ENCODE measurements at regions not wholly inside any gene's neighbourhood (a gene's known extent, or its start where the extent isn't known, plus 50 kb on each side); places are given as distances from the start of the nearest gene placed in this dataset.

DNA sequence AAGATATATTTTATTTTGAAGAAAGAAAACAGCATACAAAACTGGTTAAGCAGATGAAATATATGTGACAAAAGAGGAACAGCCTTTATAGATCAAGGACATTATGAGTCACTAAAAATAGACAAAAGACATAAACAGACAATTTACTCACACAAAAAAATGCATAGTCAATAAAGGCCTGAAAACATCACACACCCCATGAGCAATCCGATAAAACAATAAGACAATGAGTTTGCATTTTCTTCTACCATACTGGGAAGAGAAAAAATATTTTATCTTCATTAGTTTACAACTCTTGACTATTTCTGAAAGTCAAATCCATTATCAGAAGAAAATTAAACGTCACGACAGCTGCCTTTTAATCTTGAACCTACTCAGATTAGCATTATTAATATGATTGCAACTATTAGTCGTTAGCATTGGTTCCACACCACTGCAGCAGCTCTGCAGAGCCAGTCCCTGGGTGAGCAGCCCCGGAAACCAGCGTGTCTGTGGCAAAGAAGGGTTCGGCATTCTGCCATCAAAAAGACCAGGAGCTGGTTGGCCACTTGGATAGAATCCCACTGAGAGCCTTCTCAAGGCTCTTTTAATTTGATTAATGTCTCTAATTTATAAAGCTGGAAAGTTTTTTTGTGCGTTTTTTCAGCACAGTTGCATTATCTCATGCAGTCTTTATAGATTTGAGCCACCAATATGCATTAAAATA, 305.4 kb upstream of the SHH start:
- no peak for DNase-seq
- in situ Hi-C loops (cut with HindIII; ENCODE audit: low pct_ligation_motif_present, low pct_unique_long_range_greater_than_20kb, low sequenced_read_pairs), result no loop called here

- no peak for DNase-seq
- in situ Hi-C loops (cut with HindIII; ENCODE audit: low pct_ligation_motif_present, low pct_unique_long_range_greater_than_20kb, low sequenced_read_pairs), result no loop called here
These were observed 304.4 kb upstream of the SHH start for GRCh38 chr7:156116514-156117215.

DNA sequence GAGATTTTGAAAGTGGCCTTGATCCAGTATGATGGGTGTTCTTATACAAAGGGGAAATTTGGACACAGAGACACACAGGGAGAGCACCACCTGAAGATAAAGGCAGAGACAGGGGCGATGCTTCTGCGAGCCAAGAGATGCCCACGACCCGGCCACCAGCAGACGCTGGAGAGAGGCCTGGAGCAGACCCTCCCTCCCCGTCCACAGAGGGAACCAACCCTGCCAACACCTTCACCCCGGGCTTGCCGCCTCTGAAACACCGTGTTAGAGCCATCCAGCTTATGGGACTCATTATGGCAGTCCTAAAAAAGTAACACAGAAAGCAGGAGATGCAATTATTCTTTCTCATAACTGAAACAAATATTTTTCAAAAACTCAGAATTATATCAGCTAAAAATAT, 303.3 kb upstream of the SHH start:
- no peak for DNase-seq
- in situ Hi-C loops (cut with HindIII; ENCODE audit: low pct_ligation_motif_present, low pct_unique_long_range_greater_than_20kb, low sequenced_read_pairs), result no loop called here

- in situ Hi-C loops (cut with HindIII; ENCODE audit: low pct_ligation_motif_present, low pct_unique_long_range_greater_than_20kb, low sequenced_read_pairs), result no loop called here
- no peak for DNase-seq
These were observed 301.5 kb upstream of the SHH start for GRCh38 chr7:156113731-156114130.

DNA sequence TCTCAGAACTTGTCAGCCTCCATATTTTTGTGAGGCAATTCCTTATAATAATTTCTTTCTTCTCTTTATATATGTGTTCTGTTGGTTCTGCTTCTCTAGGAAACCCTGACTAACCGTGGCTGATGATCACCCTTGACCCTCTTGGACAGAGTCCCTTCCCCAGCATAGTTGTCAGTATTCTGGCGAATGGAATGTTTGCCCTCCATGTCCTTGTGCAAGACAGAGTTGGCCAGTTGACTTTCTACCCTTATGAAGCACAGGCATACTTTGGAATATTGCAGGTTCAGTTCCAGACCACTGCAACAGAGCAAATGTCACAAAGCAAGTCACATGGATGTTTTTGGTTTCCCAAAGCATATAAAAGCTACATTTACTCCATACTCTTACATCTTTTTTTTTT, 297.7 kb upstream of the SHH start:
- in situ Hi-C loops (cut with HindIII; ENCODE audit: low pct_ligation_motif_present, low pct_unique_long_range_greater_than_20kb, low sequenced_read_pairs), result no loop called here
- DNase-seq, result no peak

- in situ Hi-C loops (cut with HindIII; ENCODE audit: low pct_ligation_motif_present, low pct_unique_long_range_greater_than_20kb, low sequenced_read_pairs), result no loop called here
- no peak for DNase-seq
These were observed 296.8 kb upstream of the SHH start for GRCh38 chr7:156109076-156109475.

DNA sequence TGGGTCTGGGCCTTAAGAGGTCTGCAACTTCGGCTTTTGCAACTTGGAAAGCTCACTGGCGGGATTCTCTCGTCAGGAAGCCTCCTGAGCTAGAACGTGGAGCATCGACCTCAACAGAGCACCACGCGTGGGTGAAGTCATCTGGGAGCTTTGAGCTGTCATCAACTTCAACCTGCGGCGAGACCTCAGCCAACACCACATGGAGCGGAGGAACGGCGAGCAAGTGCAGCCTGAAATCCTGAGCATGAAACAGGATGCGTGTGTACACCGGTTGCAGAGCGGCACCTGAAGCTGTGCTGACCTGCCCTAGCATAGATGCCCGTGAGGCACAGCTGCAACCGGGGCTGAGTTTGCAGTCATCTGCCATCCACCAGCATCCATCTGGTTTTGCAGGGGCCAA, 295.7 kb upstream of the SHH start:
- no peak for DNase-seq
- in situ Hi-C loops (cut with HindIII; ENCODE audit: low pct_ligation_motif_present, low pct_unique_long_range_greater_than_20kb, low sequenced_read_pairs), result no loop called here

DNA sequence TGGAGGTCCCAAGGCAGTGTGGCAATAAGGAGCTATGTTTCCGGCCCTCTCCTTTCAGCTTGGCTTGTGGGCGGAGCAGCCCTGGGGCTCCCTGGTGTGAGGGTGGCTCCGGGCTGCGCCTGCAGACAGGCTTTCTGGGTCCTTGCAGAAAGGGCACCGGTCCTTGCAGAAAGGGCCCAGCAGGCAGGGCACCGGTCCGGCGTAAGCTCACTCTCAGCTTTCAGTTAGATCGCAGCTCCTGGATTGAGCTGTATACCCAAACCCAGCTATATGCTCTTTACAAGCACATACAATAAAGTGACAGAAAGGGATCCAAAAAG, 293.8 kb upstream of the SHH start:
- DNase-seq, result no peak
- in situ Hi-C loops (cut with HindIII; ENCODE audit: low pct_ligation_motif_present, low pct_unique_long_range_greater_than_20kb, low sequenced_read_pairs), result no loop called here

GRCh38 chr7:156105337-156106106, 293.3 kb upstream of the SHH start:
- in situ Hi-C loops (cut with HindIII; ENCODE audit: low pct_ligation_motif_present, low pct_unique_long_range_greater_than_20kb, low sequenced_read_pairs), result no loop called here
- DNase-seq, result no peak

- in situ Hi-C loops (cut with HindIII; ENCODE audit: low pct_ligation_motif_present, low pct_unique_long_range_greater_than_20kb, low sequenced_read_pairs), result no loop called here
- DNase-seq, result no peak
These were observed 292.5 kb upstream of the SHH start for GRCh38 chr7:156104501-156105336.

- no peak for DNase-seq
- in situ Hi-C loops (cut with HindIII; ENCODE audit: low pct_ligation_motif_present, low pct_unique_long_range_greater_than_20kb, low sequenced_read_pairs), result no loop called here
These were observed 290.0 kb upstream of the SHH start for GRCh38 chr7:156102267-156102666.

DNA sequence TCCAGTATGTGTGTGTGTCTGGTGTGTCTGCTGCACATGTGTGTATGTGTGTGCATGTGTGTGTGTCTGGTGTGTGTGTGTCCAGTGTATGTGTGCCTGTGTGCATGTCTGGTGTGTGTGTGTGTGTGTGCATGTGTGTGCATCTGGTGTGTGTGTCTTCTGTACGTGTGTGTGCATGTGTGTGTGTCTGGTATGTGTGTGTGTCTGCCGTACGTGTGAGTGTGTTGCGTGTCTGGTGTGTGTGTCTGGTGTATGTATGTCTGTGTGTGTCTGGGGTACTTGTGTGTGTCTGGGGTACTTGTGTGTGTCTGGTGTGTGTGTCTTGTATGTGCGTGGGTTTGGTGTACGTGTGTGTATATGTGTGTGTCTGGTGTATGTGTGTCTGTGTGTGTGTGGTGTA, 289.1 kb upstream of the SHH start:
- no peak for DNase-seq
- in situ Hi-C loops (cut with HindIII; ENCODE audit: low pct_ligation_motif_present, low pct_unique_long_range_greater_than_20kb, low sequenced_read_pairs), result no loop called here

- in situ Hi-C loops (cut with HindIII; ENCODE audit: low pct_ligation_motif_present, low pct_unique_long_range_greater_than_20kb, low sequenced_read_pairs), result no loop called here
- no peak for DNase-seq
These were observed 287.8 kb upstream of the SHH start for GRCh38 chr7:156100086-156100485.

- in situ Hi-C loops (cut with HindIII; ENCODE audit: low pct_ligation_motif_present, low pct_unique_long_range_greater_than_20kb, low sequenced_read_pairs), result no loop called here
- DNase-seq, result no peak
These were observed 286.8 kb upstream of the SHH start for GRCh38 chr7:156099085-156099484.

- in situ Hi-C loops (cut with HindIII; ENCODE audit: low pct_ligation_motif_present, low pct_unique_long_range_greater_than_20kb, low sequenced_read_pairs), result no loop called here
- DNase-seq, result no peak
These were observed 284.7 kb upstream of the SHH start for GRCh38 chr7:156096771-156097538.

DNA sequence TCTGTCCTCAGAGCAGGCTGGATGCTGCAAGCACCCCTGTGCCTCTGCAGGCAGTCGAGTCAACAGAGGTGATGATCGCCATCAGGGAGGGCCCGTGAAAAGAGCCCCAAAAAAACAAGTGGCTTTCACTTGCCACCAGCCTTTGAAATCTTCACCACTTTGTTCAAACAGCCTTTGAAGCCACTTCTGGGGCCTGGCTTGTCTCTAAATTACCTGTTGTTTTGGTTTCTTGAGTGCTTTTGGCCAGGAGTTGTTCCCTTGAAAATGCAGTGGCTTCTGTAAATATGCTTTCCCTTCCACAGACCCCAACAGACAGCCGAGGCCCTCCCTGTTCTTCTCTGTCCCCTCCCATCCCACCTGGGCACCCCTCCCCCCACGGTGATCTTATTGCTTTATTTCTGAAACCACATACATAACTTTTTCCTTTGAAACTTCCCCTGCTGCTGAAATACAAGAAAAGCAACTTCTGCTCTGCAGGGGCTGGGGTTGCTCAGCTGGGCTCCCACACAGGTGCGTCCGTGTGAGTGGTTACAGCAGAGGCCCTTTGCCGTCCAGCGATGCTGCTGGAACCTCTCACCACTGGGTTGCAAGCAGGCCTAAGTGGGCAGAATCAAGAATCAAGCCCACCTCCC, 283.8 kb upstream of the SHH start:
- in situ Hi-C loops (cut with HindIII; ENCODE audit: low pct_ligation_motif_present, low pct_unique_long_range_greater_than_20kb, low sequenced_read_pairs), result no loop called here
- DNase-seq, result no peak

- in situ Hi-C loops (cut with HindIII; ENCODE audit: low pct_ligation_motif_present, low pct_unique_long_range_greater_than_20kb, low sequenced_read_pairs), result no loop called here
These were observed 282.3 kb upstream of the SHH start for GRCh38 chr7:156094350-156095146.

More at GRCh38 chr7:156094350-156095146, 282.3 kb upstream of the SHH start:
- no peak for DNase-seq

Data from ACHN (cell line).